ENCODE measurements at regions not wholly inside any gene's neighbourhood (a gene's known extent, or its start where the extent isn't known, plus 50 kb on each side); places are given as distances from the start of the nearest gene placed in this dataset.

GRCh38 chr5:107153283-107153682 is 517.5 kb downstream of the EFNA5 start:
- Histone ChIP-seq H2BK120ac (ENCODE audit: low read depth, low read length) (no peak overlapping the region), H4K91ac (ENCODE audit: insufficient read depth, low read depth, low read length) (no peak overlapping the region), H4K5ac (ENCODE audit: low read depth, low read length) (no peak overlapping the region), H3K14ac (replicated peaks; ENCODE audit: low read depth, low read length) (no peak overlapping the region), H3K56ac (ENCODE audit: extremely low read depth, insufficient read depth, low read length) (no peak overlapping the region), H3K36me3 (ENCODE audit: control insufficient read depth, insufficient read depth, low read length) (no peaks in the 10 kb centered on the region), H2AK9ac (replicated peaks; ENCODE audit: low read depth, low read length, poor library complexity) (no peak overlapping the region), H2AK5ac (ENCODE audit: low read depth, low read length) (no peak overlapping the region), H3K9ac (ENCODE audit: low read depth, low read length) (no peak overlapping the region), H3K9me3 (ENCODE audit: control insufficient read depth, insufficient read depth, low read length) (no peaks in the 10 kb centered on the region), H3K27me3 (ENCODE audit: control insufficient read depth, insufficient read depth, low read length) (no peaks in the 10 kb centered on the region), H2BK20ac (ENCODE audit: low read depth, low read length) (no peak overlapping the region), H3K4me2 (ENCODE audit: low read depth, low read length) (no peak overlapping the region), H3K4me1 (ENCODE audit: control insufficient read depth, insufficient read depth, low read length) (no peaks in the 10 kb centered on the region), H2AFZ (replicated peaks; ENCODE audit: low read length, poor library complexity) (no peak overlapping the region), H3K79me1 (ENCODE audit: low read depth in 1 of 2, low read length in 2 of 2) (no peaks in the 10 kb centered on the region), H3K9me1 (ENCODE audit: insufficient read depth, low read length) (no peaks in the 10 kb centered on the region), H4K20me1 (ENCODE audit: insufficient read depth, low read length) (no peaks in the 10 kb centered on the region), H2BK15ac (ENCODE audit: low read depth, low read length) (no peak overlapping the region), H3K18ac (ENCODE audit: low read depth, low read length) (no peak overlapping the region), H3K27ac (ENCODE audit: insufficient read depth, low read length) (no peak overlapping the region), H3K4ac (ENCODE audit: low read depth, low read length) (no peak overlapping the region), H3K23ac (ENCODE audit: low read depth, low read length) (no peak overlapping the region), H3K4me3 (ENCODE audit: insufficient read depth, low read depth, low read length) (no peak overlapping the region), H4K8ac (ENCODE audit: low read depth in 2 of 2, low read length in 2 of 2) (no peak overlapping the region), H2BK5ac (ENCODE audit: low read depth, low read length, poor library complexity, severe bottlenecking) (no peak overlapping the region)
- intact Hi-C loops (cut with micrococcal nuclease) (no loop called here), in situ Hi-C loops (cut with MboI; ENCODE audit: low sequenced_read_pairs) (no loop called here), dilution Hi-C loops (cut with HindIII; ENCODE audit: low sequenced_read_pairs, unreplicated experiment) (no loop called here)
- ATAC-seq (ENCODE audit: low read depth) = no peak
- DNase-seq = no peak
- ChIA-PET CTCF (no interaction called here), POLR2A (ENCODE audit: unreplicated experiment) (no interaction called here)
- TF ChIP-seq CEBPB (IDR thresholded peaks at IDR 0.05; ENCODE audit: low read depth, low read length) (no peak), MXI1 (IDR thresholded peaks at IDR 0.05; ENCODE audit: borderline replicate concordance, low read depth, low read length) (no peak)
- WGBS, 2 experiments (ENCODE audit: extremely low coverage in 2 of 2, insufficient read length in 1 of 2) = no CpG with 5 or more reads among the region's 2 CpGs
- BruUV-seq (replicated peaks) = no TSS peak

Measured in IMR-90 (cell line).